ENCODE measurements at regions not wholly inside any gene's neighbourhood (a gene's known extent, or its start where the extent isn't known, plus 50 kb on each side); places are given as distances from the start of the nearest gene placed in this dataset.

- DNase-seq, result no peak
These were observed 87.0 kb upstream of the EEA1 start for GRCh38 chr12:93015871-93016751.

GRCh38 chr12:93016752-93017350 is 87.8 kb upstream of the EEA1 start:
- DNase-seq, result no peak

DNA sequence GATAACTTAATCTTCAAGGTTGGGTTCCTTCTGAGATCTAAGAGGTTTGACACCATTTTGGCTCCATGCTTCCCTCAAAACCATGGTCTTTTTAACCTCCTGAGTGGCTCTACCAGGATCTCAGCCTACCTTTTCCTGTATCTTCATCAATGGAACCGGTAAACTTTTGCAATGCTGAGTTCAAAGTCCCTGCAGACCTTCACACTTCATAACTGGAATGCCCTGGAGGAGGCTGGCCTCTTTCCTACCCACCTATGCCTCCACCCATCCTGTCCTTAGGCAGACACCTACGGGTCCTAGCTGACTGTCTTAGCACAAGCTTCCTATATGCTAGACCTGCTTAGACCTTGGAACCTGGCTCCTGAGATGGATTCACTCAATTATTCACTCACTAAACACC is 89.5 kb upstream of the EEA1 start:
- DNase-seq, result no peak

GRCh38 chr12:93019212-93019927 is 90.3 kb upstream of the EEA1 start:
- no peak for DNase-seq

GRCh38 chr12:93019975-93020630 is 91.0 kb upstream of the EEA1 start:
- DNase-seq, result no peak

- no peak for DNase-seq
These were observed 91.8 kb upstream of the EEA1 start for GRCh38 chr12:93020631-93021597.

DNA sequence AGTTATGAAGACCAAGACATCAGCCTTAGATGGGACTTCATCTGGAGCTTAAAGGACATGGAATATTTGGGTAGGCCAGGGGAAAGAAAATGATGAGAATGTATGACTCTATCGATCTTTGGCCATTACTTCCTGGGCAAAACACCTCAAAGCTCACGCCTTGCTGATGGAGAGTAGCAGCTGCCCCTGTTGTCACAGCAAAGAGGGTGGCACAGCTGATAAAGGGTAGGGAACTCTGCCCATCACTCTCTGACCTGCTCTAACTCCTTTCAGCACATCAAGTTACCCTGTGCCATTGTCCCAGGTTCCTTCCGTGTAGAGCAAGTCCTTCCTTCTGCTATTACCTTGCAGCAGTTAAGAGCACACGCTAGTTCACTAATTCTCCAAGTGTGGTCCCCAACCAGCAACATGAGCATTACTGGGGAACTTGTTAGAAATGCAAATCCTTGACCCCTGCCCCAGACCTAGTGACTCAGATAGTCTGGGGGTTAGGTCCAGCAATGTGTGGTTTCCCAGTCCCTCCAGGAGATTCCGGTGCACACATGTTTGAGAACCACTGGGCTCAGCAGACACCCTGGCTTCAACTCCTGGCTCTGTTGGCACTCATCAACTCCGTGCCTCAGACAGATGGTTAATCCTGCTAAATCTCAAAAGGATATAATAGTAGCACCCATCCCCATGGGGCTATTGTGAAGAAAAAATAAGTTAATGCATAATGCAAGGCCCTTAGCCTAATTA is 93.7 kb upstream of the EEA1 start:
- no peak for DNase-seq

DNA sequence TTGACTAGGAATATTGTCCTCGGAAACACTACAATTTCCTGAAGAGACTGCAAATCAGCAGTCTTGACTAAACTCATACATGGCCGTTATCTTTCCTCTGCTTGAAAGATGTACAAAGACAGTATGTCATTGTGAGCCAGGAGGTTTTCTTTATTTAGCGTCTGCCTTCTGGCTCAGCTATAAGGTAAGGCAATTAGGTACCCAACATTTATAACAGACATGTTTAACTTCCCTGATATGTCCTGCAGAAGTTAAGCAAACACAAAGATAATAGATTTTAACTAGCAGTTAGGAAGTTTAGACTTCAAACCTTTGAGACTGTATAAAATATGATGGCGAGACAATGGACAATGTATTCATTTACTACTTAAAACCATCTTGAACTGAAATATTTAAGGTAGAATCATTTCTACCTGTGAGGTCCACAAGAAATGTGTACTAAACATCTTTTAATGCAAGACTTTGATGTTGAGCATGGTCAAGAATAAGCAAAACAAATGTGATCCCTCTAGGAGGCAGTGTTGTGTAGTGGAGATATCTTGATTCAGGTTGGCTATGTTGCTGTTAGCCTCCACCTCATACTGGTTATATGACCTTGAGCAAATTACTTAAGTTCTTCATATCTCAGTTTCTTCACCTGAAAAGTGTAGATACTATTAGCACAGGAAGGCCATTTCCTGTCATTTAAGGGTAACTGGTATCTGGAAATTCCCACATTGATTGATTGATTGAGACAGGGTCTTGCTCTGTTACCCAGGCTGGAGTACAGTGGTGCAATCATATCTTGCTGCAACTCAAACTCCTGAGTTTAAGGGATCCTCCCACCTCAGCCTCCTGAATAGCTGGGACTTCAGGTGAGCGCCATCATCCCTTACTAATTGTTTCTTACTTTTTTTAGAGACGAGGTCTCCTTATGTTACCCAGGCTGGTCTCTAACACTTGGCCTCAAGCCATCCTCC is 96.3 kb upstream of the EEA1 start:
- no peak for DNase-seq

GRCh38 chr12:93027041-93027440 is 97.9 kb upstream of the EEA1 start:
- DNase-seq, result no peak

GRCh38 chr12:93029091-93029490 is 100.0 kb upstream of the EEA1 start:
- DNase-seq, result no peak

- no peak for DNase-seq
These were observed 101.9 kb upstream of the EEA1 start for GRCh38 chr12:93031028-93031427.

DNA sequence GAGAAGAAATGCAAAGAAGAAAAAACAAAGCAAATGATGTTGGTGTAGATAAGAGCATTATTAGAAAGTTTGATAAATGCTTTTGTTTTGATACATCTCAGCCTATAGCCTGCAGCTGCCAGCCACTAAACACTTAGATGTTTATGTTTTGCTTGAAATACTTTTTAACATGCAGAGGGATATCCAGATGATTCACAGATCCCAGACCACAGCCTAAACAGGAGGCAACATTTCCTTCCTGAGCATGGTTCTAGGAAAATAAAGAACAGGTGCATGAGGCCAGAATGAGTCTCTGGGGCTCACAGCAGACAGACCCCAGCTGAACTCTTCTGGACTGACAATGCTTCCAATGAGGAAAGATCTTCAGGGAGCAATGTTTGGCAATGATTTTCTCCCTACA is 103.7 kb upstream of the EEA1 start:
- DNase-seq, result no peak

DNA sequence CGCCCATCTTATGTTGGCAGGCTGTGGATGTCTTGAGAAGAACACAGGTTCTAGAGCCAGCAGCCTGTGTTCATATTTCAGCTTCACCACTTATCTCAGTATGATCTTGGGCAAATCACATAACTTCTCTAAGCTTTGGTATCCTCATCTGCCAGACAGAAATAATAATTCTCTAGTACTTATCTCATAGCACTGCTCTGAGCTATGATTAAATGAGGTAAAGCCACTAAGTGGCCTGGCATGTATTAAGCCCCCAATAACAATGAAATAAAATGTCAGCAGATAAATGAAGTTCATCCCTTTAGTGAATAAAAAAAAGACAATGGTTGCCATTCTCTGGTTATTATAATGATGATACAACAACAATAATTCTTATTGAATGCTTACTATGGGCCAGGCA is 104.9 kb upstream of the EEA1 start:
- no peak for DNase-seq

GRCh38 chr12:93039062-93039461 is 110.0 kb upstream of the EEA1 start:
- DNase-seq, result no peak

DNA sequence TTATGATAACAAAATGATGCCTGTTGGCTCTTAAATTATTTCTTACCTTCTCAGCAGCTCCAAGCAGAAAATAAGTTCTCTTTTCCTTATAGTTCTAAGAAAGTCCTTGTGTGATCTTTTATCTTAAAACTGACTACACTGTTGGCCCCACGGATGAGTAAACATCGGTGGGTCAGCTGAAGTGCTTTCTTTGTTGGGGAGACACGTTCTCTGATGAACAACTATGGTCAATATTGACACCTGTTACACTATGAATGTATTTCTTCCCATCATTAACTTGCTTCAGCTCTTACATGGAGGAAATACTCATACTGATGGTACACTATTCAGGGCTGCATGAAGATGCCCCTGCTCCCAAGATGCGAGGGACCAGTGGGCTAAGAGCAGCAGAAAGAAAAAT is 110.8 kb upstream of the EEA1 start:
- no peak for DNase-seq

DNA sequence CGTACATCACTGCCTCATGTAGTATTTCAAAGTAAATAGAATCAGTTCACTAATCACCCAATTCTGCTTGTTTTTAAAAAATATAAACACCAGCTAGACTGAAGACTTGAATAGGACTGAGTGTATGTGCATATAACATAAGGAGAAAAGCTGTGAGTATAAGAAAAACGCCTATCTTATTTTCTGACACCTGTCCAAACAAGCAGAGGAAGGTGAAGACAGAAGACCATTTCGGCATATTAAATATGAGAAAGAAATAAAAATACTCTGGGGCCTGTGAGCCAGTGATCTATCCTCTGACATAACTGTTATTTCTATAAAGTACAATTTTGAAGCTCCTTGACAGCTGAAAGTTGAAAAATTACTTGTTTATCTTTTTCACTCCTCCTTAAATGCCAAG is 111.3 kb upstream of the EEA1 start:
- DNase-seq, result no peak

GRCh38 chr12:93041416-93041815 is 112.3 kb upstream of the EEA1 start:
- DNase-seq, result no peak

GRCh38 chr12:93042283-93042682 is 113.2 kb upstream of the EEA1 start:
- DNase-seq, result no peak

DNA sequence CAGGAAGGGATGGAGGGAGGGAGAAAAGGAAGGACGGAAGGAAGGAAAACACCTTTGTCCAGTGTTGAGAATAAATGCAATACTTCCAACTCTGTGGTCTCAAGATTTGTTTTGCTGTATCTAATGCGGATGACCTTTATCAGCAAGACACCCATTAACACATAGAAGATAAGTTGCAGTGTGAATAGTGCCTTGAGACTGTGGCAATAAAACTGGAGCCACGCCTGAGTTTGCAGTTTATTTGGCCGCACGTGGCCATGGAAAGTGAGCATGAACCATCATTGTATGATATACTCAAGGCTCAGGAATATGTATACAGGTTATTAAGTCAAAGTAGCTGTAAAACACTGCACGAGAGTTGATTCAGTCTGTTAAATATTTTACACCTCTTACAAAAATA is 113.6 kb upstream of the EEA1 start:
- DNase-seq, result no peak

- DNase-seq, result no peak
These were observed 114.2 kb upstream of the EEA1 start for GRCh38 chr12:93043192-93043876.
